ENCODE measurements at regions not wholly inside any gene's neighbourhood (a gene's known extent, or its start where the extent isn't known, plus 50 kb on each side); places are given as distances from the start of the nearest gene placed in this dataset.

- ATAC-seq (ENCODE audit: low read depth) (peak; percentile 74), DNase-seq (peak; percentile 60)
- H3K14ac ChIP-seq (replicated peaks; ENCODE audit: low read depth, low read length) = no peak overlapping the region
- H3K27me3 ChIP-seq (ENCODE audit: control insufficient read depth, insufficient read depth, low read length) = no peaks in the 10 kb centered on the region
- BruUV-seq (replicated peaks) = no TSS peak
- peak overlapping the region; percentile 69; the same call in 1 of the 2 replicates for H3K4me2 ChIP-seq (ENCODE audit: low read depth, low read length)
- H3K23ac ChIP-seq (ENCODE audit: low read depth, low read length) = no peak overlapping the region
- no peak overlapping the region for H3K27ac ChIP-seq (ENCODE audit: insufficient read depth, low read length)
- no peak overlapping the region for H3K18ac ChIP-seq (ENCODE audit: low read depth, low read length)
- H3K4me3 ChIP-seq (ENCODE audit: insufficient read depth, low read depth, low read length) = no peak overlapping the region
- TF ChIP-seq CHD1 (IDR thresholded peaks at IDR 0.05; ENCODE audit: low read depth, low read length) (no peak), MXI1 (IDR thresholded peaks at IDR 0.05; ENCODE audit: borderline replicate concordance, low read depth, low read length) (no peak), NFE2L2 (IDR thresholded peaks at IDR 0.05; ENCODE audit: low read depth, low read length) (no peak), CEBPB (IDR thresholded peaks at IDR 0.05; ENCODE audit: low read depth, low read length) (no peak), RCOR1 (IDR thresholded peaks at IDR 0.05; ENCODE audit: insufficient replicate concordance, low read length) (no peak), RAD21 (IDR thresholded peaks at IDR 0.05; ENCODE audit: low read length) (peak; percentile 49), MAZ (IDR thresholded peaks at IDR 0.05; ENCODE audit: borderline replicate concordance, low read depth, low read length) (no peak), MAFK (IDR thresholded peaks at IDR 0.05; ENCODE audit: low read depth, low read length) (no peak), POLR2A (IDR thresholded peaks at IDR 0.05; ENCODE audit: low read depth, low read length) (no peak), BHLHE40 (IDR thresholded peaks at IDR 0.05; ENCODE audit: low read depth, low read length) (no peak), RFX5 (IDR thresholded peaks at IDR 0.05; ENCODE audit: low read depth, low read length) (no peak), FOS (IDR thresholded peaks at IDR 0.05; ENCODE audit: low read depth, low read length) (no peak), SMC3 (IDR thresholded peaks at IDR 0.05; ENCODE audit: low read depth, low read length) (peak; percentile 39; the same call in 1 of the 2 replicates), USF2 (IDR thresholded peaks at IDR 0.05; ENCODE audit: low read depth, low read length) (no peak)
- TF ChIP-seq, protein P1, sequence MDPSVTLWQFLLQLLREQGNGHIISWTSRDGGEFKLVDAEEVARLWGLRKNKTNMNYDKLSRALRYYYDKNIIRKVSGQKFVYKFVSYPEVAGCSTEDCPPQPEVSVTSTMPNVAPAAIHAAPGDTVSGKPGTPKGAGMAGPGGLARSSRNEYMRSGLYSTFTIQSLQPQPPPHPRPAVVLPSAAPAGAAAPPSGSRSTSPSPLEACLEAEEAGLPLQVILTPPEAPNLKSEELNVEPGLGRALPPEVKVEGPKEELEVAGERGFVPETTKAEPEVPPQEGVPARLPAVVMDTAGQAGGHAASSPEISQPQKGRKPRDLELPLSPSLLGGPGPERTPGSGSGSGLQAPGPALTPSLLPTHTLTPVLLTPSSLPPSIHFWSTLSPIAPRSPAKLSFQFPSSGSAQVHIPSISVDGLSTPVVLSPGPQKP (IDR thresholded peaks at IDR 0.05; ENCODE audit: borderline replicate concordance, low read depth, low read length) = no peak
- TF ChIP-seq, protein P2, sequence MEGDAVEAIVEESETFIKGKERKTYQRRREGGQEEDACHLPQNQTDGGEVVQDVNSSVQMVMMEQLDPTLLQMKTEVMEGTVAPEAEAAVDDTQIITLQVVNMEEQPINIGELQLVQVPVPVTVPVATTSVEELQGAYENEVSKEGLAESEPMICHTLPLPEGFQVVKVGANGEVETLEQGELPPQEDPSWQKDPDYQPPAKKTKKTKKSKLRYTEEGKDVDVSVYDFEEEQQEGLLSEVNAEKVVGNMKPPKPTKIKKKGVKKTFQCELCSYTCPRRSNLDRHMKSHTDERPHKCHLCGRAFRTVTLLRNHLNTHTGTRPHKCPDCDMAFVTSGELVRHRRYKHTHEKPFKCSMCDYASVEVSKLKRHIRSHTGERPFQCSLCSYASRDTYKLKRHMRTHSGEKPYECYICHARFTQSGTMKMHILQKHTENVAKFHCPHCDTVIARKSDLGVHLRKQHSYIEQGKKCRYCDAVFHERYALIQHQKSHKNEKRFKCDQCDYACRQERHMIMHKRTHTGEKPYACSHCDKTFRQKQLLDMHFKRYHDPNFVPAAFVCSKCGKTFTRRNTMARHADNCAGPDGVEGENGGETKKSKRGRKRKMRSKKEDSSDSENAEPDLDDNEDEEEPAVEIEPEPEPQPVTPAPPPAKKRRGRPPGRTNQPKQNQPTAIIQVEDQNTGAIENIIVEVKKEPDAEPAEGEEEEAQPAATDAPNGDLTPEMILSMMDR (conservative IDR thresholded peaks at IDR 0.05; ENCODE audit: low read depth, low read length) = peak; percentile 62
- POLR2A ChIA-PET (ENCODE audit: unreplicated experiment) = interaction anchor here (0.6 kb wide), 1 partner anchor 87 kb away, joined by 3 read pairs; no protein-coding TSS in a partner anchor
- no peaks in the 10 kb centered on the region for H3K4me1 ChIP-seq (ENCODE audit: control insufficient read depth, insufficient read depth, low read length)
- no peak overlapping the region for H3K9ac ChIP-seq (ENCODE audit: low read depth, low read length)
- no peak overlapping the region for H3K56ac ChIP-seq (ENCODE audit: extremely low read depth, insufficient read depth, low read length)
- intact Hi-C loops (cut with micrococcal nuclease) = loop anchor here (1.0 to 5.0 kb wide), 3 partner anchors 45 to 1870 kb away; partner anchors contain the start of gene ZBBX
- H3K79me1 ChIP-seq (ENCODE audit: low read depth in 1 of 2, low read length in 2 of 2) = no peaks in the 10 kb centered on the region
- no CpG with 5 or more reads among the region's 1 CpG for WGBS, 2 experiments (ENCODE audit: extremely low coverage in 2 of 2, insufficient read length in 1 of 2)
- H4K8ac ChIP-seq (ENCODE audit: low read depth in 2 of 2, low read length in 2 of 2) = no peak overlapping the region
- H4K20me1 ChIP-seq (ENCODE audit: insufficient read depth, low read length) = no peaks in the 10 kb centered on the region
- no peaks in the 10 kb centered on the region for H3K9me3 ChIP-seq (ENCODE audit: control insufficient read depth, insufficient read depth, low read length)
- no peak overlapping the region for H2AFZ ChIP-seq (replicated peaks; ENCODE audit: low read length, poor library complexity)
- no peaks in the 10 kb centered on the region for H3K36me3 ChIP-seq (ENCODE audit: control insufficient read depth, insufficient read depth, low read length)
- CTCF ChIA-PET = interaction anchor here (0.6 to 2.3 kb wide), 6 partner anchors 11 to 502 kb away, joined by 3 to 9 read pairs (median 4); partner anchors contain the start of gene ZBBX
- H2AK9ac ChIP-seq (replicated peaks; ENCODE audit: low read depth, low read length, poor library complexity) = no peak overlapping the region
- no peak overlapping the region for H4K91ac ChIP-seq (ENCODE audit: insufficient read depth, low read depth, low read length)
- H3K9me1 ChIP-seq (ENCODE audit: insufficient read depth, low read length) = no peaks in the 10 kb centered on the region
- H2AK5ac ChIP-seq (ENCODE audit: low read depth, low read length) = no peak overlapping the region
- no peak overlapping the region for H2BK15ac ChIP-seq (ENCODE audit: low read depth, low read length)
- no peak overlapping the region for H4K5ac ChIP-seq (ENCODE audit: low read depth, low read length)
- H2BK120ac ChIP-seq (ENCODE audit: low read depth, low read length) = no peak overlapping the region
- no peak overlapping the region for H2BK5ac ChIP-seq (ENCODE audit: low read depth, low read length, poor library complexity, severe bottlenecking)
- in situ Hi-C loops (cut with MboI; ENCODE audit: low sequenced_read_pairs) = loop anchor here (10.0 kb wide), 1 partner anchor 507 kb away; no protein-coding TSS in a partner anchor
- H3K4ac ChIP-seq (ENCODE audit: low read depth, low read length) = no peak overlapping the region
- H2BK20ac ChIP-seq (ENCODE audit: low read depth, low read length) = no peak overlapping the region
- dilution Hi-C loops (cut with HindIII; ENCODE audit: low sequenced_read_pairs, unreplicated experiment) = no loop called here
Observed at GRCh38 chr3:167882057-167882667, 146.6 kb downstream of the SERPINI1 start.

All from IMR-90 (cell line).